ENCODE measurements at regions not wholly inside any gene's neighbourhood (a gene's known extent, or its start where the extent isn't known, plus 50 kb on each side); places are given as distances from the start of the nearest gene placed in this dataset.

DNA sequence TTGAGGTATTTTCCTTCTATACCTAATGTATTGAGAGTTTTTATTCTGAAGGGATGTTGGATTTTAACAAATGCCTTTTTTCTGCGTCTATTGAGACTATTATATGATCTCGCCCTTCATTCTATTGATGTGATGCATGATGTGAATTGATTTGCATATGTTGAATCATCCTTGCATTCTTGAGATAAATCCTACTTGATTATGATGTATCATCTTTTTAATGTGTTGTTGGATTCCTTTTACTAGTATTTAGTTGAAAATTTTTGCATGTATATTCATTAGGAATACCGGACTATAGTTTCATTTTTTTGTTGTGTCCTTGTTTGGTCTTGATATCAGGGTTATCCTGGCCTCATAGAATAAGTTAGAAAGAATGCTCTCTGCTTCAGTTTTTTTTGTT is 169.7 kb downstream of the NPR3 start:
- Mint-ChIP-seq H3K36me3 (ENCODE audit: low read depth) (no peaks in the 10 kb centered on the region), H3K27me3 (no peaks in the 10 kb centered on the region), H3K4me3 (no peak overlapping the region), H3K4me1 (ENCODE audit: low read depth) (no peaks in the 10 kb centered on the region), H3K27ac (no peak overlapping the region), H3K9me3 (peaks cover 22% of the 10 kb centered on the region)
- TF ChIP-seq, protein P1, sequence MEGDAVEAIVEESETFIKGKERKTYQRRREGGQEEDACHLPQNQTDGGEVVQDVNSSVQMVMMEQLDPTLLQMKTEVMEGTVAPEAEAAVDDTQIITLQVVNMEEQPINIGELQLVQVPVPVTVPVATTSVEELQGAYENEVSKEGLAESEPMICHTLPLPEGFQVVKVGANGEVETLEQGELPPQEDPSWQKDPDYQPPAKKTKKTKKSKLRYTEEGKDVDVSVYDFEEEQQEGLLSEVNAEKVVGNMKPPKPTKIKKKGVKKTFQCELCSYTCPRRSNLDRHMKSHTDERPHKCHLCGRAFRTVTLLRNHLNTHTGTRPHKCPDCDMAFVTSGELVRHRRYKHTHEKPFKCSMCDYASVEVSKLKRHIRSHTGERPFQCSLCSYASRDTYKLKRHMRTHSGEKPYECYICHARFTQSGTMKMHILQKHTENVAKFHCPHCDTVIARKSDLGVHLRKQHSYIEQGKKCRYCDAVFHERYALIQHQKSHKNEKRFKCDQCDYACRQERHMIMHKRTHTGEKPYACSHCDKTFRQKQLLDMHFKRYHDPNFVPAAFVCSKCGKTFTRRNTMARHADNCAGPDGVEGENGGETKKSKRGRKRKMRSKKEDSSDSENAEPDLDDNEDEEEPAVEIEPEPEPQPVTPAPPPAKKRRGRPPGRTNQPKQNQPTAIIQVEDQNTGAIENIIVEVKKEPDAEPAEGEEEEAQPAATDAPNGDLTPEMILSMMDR (IDR thresholded peaks at IDR 0.05): no peak
- Histone ChIP-seq H3K4me3 (ENCODE audit: low read length) (no peak overlapping the region), H3K9me3 (ENCODE audit: control insufficient read depth in 1 of 2, insufficient read depth in 1 of 2, low read length in 2 of 2) (peaks cover 4 to 10% of the 10 kb centered on the region in 2 experiments), H3K36me3 (ENCODE audit: insufficient read depth, low read length) (no peaks in the 10 kb centered on the region), H3K27ac (ENCODE audit: low read depth in 1 of 2, low read length in 2 of 2) (no peak overlapping the region), H3K27me3 (ENCODE audit: control insufficient read depth in 1 of 2, insufficient read depth in 2 of 2, low read length in 2 of 2) (no peaks in the 10 kb centered on the region), H3K4me1 (ENCODE audit: insufficient read depth, low read length) (no peaks in the 10 kb centered on the region)
- ATAC-seq (ENCODE audit: poor library complexity) (no peak), DNase-seq (no peak)
- intact Hi-C loops (cut with DNase I, micrococcal nuclease): no loop called here
- POLR2A ChIA-PET: no interaction called here
- CTCF ChIA-PET: interaction anchor here (1.4 kb wide), 1 partner anchor 10 kb away, joined by 3 read pairs; no protein-coding TSS in a partner anchor

DNA sequence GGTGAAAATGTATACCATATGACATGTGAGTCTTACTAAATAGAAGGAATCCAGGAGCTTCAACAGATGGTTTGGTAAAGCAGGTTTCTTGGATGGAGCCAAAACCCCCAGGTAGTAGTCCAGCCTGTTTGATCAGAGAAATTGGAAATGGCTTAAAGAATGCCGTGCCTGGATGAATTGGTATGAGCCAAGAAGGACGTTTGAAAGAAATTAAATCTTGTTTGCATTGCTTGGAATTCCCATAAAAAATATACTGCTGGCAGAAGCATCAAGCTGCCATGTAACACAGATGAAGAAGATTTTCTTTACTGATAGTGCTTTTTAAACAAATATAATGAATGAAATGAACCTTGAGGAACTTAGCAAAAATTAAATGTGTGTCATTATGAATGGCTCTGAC is 176.3 kb downstream of the NPR3 start:
- Mint-ChIP-seq H3K9me3 (peaks cover 7% of the 10 kb centered on the region), H3K36me3 (ENCODE audit: low read depth) (no peaks in the 10 kb centered on the region), H3K4me1 (ENCODE audit: low read depth) (no peaks in the 10 kb centered on the region), H3K4me3 (no peak overlapping the region), H3K27me3 (no peaks in the 10 kb centered on the region), H3K27ac (no peak overlapping the region)
- Histone ChIP-seq H3K36me3 (ENCODE audit: insufficient read depth, low read length) (no peaks in the 10 kb centered on the region), H3K4me1 (ENCODE audit: insufficient read depth, low read length) (no peaks in the 10 kb centered on the region), H3K27ac (ENCODE audit: low read depth in 1 of 2, low read length in 2 of 2) (no peak overlapping the region), H3K4me3 (ENCODE audit: low read length) (no peak overlapping the region), H3K27me3 (ENCODE audit: control insufficient read depth in 1 of 2, insufficient read depth in 2 of 2, low read length in 2 of 2) (no peaks in the 10 kb centered on the region), H3K9me3 (ENCODE audit: control insufficient read depth in 1 of 2, insufficient read depth in 1 of 2, low read length in 2 of 2) (peaks cover 0 to 10% of the 10 kb centered on the region in 2 experiments)
- DNase-seq (no peak), ATAC-seq (ENCODE audit: poor library complexity) (no peak)
- TF ChIP-seq, protein P1 (IDR thresholded peaks at IDR 0.05): no peak
- ChIA-PET CTCF (no interaction called here), POLR2A (no interaction called here)
- intact Hi-C loops (cut with DNase I, micrococcal nuclease): no loop called here

DNA sequence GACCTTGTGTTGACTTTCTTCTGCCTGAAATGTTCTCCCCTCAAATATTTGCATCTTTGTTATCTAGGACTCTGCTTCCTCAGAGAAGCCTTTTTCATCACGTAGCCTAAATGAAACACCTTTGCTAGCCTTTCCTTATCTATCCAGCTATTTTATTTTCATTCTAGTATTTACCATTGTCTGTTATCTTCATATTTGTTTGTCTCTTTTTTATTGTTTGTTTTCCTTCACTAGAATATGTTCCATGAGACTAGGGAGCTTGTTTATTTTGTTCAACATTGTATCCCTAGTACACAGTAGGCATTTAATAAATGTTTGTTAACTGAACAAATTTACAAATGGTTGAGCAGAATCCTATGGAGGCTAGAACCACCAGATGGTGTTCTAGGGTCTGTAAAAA is 178.0 kb downstream of the NPR3 start:
- Histone ChIP-seq H3K27ac (ENCODE audit: low read depth in 1 of 2, low read length in 2 of 2) (no peak overlapping the region), H3K27me3 (ENCODE audit: control insufficient read depth in 1 of 2, insufficient read depth in 2 of 2, low read length in 2 of 2) (no peaks in the 10 kb centered on the region), H3K4me3 (ENCODE audit: low read length) (no peak overlapping the region), H3K4me1 (ENCODE audit: insufficient read depth, low read length) (no peaks in the 10 kb centered on the region), H3K36me3 (ENCODE audit: insufficient read depth, low read length) (no peaks in the 10 kb centered on the region), H3K9me3 (ENCODE audit: control insufficient read depth in 1 of 2, insufficient read depth in 1 of 2, low read length in 2 of 2) (no peaks in the 10 kb centered on the region)
- CTCF ChIA-PET: no interaction called here
- H3K4me3 Mint-ChIP-seq: no peak overlapping the region
- H3K27ac Mint-ChIP-seq: no peak overlapping the region
- H3K36me3 Mint-ChIP-seq (ENCODE audit: low read depth): no peaks in the 10 kb centered on the region
- peaks cover 4% of the 10 kb centered on the region for H3K9me3 Mint-ChIP-seq
- no peaks in the 10 kb centered on the region for H3K27me3 Mint-ChIP-seq
- intact Hi-C loops (cut with DNase I, micrococcal nuclease): no loop called here
- ATAC-seq (ENCODE audit: poor library complexity): no peak
- no peaks in the 10 kb centered on the region for H3K4me1 Mint-ChIP-seq (ENCODE audit: low read depth)
- DNase-seq: no peak
- TF ChIP-seq, protein P1 (IDR thresholded peaks at IDR 0.05): no peak
- POLR2A ChIA-PET: no interaction called here
